MM.1S (cell line): ENCODE measurements at regions not wholly inside any gene's neighbourhood (a gene's known extent, or its start where the extent isn't known, plus 50 kb on each side); places are given as distances from the start of the nearest gene placed in this dataset.

ENCODE experiments used
- DNase-seq: peaks from one replicate; pipeline ENCODE4 v3.0.0-alpha.2; 2015
- H2AFZ ChIP-seq: fragments of 300-600 bp; sonication (generic); 2 replicates; pipeline ENCODE4 v1.6.0; 2016; ENCODE audit warnings: antibody characterized with exemption, low read length
- H3F3A ChIP-seq: fragments of 300-600 bp; sonication (generic); 2 replicates; pipeline ENCODE4 v1.6.1; 2016; ENCODE audit warnings: mild to moderate bottlenecking, antibody characterized with exemption, low read length, moderate library complexity, mixed read lengths; ENCODE audit not compliant: insufficient read depth
- H3K27ac ChIP-seq: fragments of 300-600 bp; sonication (generic); 2 replicates; pipeline ENCODE4 v1.5.1; 2016; ENCODE audit warnings: mild to moderate bottlenecking, low read length
- H3K27me3 ChIP-seq: fragments of 300-600 bp; sonication (generic); replicated peaks from 2 replicates; pipeline ENCODE4 v1.6.0; 2016; ENCODE audit warnings: low read length; ENCODE audit not compliant: insufficient read depth
- H3K36me3 ChIP-seq: fragments of 300-600 bp; sonication (generic); replicated peaks from 2 replicates; pipeline ENCODE4 v1.6.1; 2016; ENCODE audit warnings: mild to moderate bottlenecking, low read length, mixed read lengths; ENCODE audit not compliant: insufficient read depth
- H3K4me1 ChIP-seq: fragments of 300-600 bp; sonication (generic); 2 replicates; pipeline ENCODE4 v1.6.1; 2016; ENCODE audit warnings: low read length, mixed read lengths
- H3K4me2 ChIP-seq: fragments of 300-600 bp; sonication (generic); 2 replicates; pipeline ENCODE4 v1.6.0; 2016; ENCODE audit warnings: low read depth, low read length
- H3K4me3 ChIP-seq: fragments of 300-600 bp; sonication (generic); 2 replicates; pipeline ENCODE4 v1.5.1; 2016; ENCODE audit warnings: low read length, mixed read lengths
- H3K79me2 ChIP-seq: fragments of 300-600 bp; sonication (generic); 2 replicates; pipeline ENCODE4 v1.6.1; 2016; ENCODE audit warnings: mixed run types, low read length, mixed read lengths
- H3K9ac ChIP-seq: fragments of 300-600 bp; sonication (generic); 2 replicates; pipeline ENCODE4 v1.6.1; 2016; ENCODE audit warnings: low read length, mixed read lengths
- H3K9me2 ChIP-seq: fragments of 300-600 bp; sonication (generic); replicated peaks from 2 replicates; pipeline ENCODE4 v1.6.1; 2016; ENCODE audit warnings: mild to moderate bottlenecking, low read length, mixed read lengths; ENCODE audit not compliant: insufficient read depth
- H3K9me3 ChIP-seq: fragments of 300-600 bp; sonication (generic); replicated peaks from 2 replicates; pipeline ENCODE4 v1.6.1; 2016; ENCODE audit warnings: mild to moderate bottlenecking, low read length, mixed read lengths; ENCODE audit not compliant: insufficient read depth
- H4K20me1 ChIP-seq: fragments of 300-600 bp; sonication (generic); 2 replicates; pipeline ENCODE4 v1.6.1; 2016; ENCODE audit warnings: mild to moderate bottlenecking, low read length, moderate library complexity, mixed read lengths; ENCODE audit not compliant: insufficient read depth
- EZH2 ChIP-seq: fragments of 300-600 bp; sonication (generic); optimal IDR thresholded peaks from 2 replicates; pipeline ENCODE3; 2017; ENCODE audit warnings: low read depth, mild to moderate bottlenecking, antibody characterized with exemption, low read length, mixed read lengths
- EZH2phosphoT487 ChIP-seq: fragments of 300-600 bp; sonication (generic); IDR thresholded peaks from 2 replicates; pipeline ENCODE4 v1.6.1; 2018; ENCODE audit warnings: antibody characterized with exemption, low read length
- TF ChIP-seq, protein P1 (sequence below): fragments of 300-600 bp; sonication (generic); IDR thresholded peaks from 2 replicates; pipeline ENCODE4 v1.5.1; 2016; ENCODE audit warnings: antibody characterized with exemption, low read length, mixed read lengths

DNA sequence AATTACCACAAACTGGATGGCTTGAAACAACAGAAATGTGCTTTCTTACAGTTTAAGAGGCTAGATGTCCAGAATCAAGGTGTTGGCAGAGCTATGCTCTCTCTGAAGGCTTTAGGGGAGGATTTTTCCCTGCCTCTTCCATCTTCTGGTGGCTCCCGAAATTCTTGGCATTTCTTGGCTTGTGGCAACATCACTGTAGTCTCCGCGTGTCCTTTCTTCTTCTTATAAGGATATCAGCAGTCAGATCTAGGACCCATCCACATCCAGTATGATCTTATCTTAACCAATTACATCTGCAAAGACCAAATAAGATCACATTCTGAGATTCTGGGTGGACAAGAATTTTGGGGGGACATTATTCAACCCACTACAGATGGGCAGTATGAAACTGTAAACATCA lies 119.2 kb upstream of the PMFBP1 start:
- TF ChIP-seq EZH2phosphoT487 (no peak), EZH2 (no peak)
- TF ChIP-seq, protein P1, sequence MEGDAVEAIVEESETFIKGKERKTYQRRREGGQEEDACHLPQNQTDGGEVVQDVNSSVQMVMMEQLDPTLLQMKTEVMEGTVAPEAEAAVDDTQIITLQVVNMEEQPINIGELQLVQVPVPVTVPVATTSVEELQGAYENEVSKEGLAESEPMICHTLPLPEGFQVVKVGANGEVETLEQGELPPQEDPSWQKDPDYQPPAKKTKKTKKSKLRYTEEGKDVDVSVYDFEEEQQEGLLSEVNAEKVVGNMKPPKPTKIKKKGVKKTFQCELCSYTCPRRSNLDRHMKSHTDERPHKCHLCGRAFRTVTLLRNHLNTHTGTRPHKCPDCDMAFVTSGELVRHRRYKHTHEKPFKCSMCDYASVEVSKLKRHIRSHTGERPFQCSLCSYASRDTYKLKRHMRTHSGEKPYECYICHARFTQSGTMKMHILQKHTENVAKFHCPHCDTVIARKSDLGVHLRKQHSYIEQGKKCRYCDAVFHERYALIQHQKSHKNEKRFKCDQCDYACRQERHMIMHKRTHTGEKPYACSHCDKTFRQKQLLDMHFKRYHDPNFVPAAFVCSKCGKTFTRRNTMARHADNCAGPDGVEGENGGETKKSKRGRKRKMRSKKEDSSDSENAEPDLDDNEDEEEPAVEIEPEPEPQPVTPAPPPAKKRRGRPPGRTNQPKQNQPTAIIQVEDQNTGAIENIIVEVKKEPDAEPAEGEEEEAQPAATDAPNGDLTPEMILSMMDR: no peak
- H3K4me2 ChIP-seq: no peak overlapping the region
- H3K9me3 ChIP-seq: no peaks in the 10 kb centered on the region
- no peaks in the 10 kb centered on the region for H3K36me3 ChIP-seq
- no peaks in the 10 kb centered on the region for H3K79me2 ChIP-seq
- H3K27me3 ChIP-seq: no peaks in the 10 kb centered on the region
- H3K27ac ChIP-seq: no peak overlapping the region
- H3K4me3 ChIP-seq: no peak overlapping the region
- H3K4me1 ChIP-seq: no peaks in the 10 kb centered on the region
- H2AFZ ChIP-seq: no peak overlapping the region
- no peak for DNase-seq
- H3K9ac ChIP-seq: no peak overlapping the region
- H3F3A ChIP-seq: no peaks in the 10 kb centered on the region
- H3K9me2 ChIP-seq: no peaks in the 10 kb centered on the region
- no peaks in the 10 kb centered on the region for H4K20me1 ChIP-seq

DNA sequence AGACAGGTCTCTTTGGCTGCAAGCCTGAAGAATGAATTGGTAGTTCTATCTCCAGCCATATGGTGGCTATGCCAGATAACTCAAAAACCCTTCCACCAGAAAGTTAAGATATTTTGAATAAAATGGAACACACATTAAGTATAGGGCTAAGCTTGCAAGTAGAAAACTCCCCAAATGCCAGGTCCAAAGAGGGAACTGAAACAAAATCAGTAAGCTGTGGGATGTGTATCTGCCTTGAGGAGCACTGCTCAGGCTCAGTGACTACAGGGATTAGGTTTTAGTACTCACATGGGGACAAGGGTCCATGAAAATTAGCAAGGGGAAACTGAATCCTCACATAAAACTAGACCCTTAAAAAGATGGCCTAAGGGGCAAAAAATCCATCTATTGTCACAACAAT lies 115.7 kb upstream of the PMFBP1 start:
- Histone ChIP-seq H3K9me3 (no peaks in the 10 kb centered on the region), H3K4me2 (no peak overlapping the region), H3F3A (no peaks in the 10 kb centered on the region), H3K36me3 (no peaks in the 10 kb centered on the region), H3K9me2 (no peaks in the 10 kb centered on the region), H2AFZ (no peak overlapping the region), H4K20me1 (no peaks in the 10 kb centered on the region), H3K27me3 (no peaks in the 10 kb centered on the region), H3K4me3 (no peak overlapping the region), H3K4me1 (no peaks in the 10 kb centered on the region), H3K9ac (no peak overlapping the region), H3K27ac (no peak overlapping the region), H3K79me2 (no peaks in the 10 kb centered on the region)
- TF ChIP-seq EZH2 (no peak), EZH2phosphoT487 (no peak)
- TF ChIP-seq, protein P1: no peak
- DNase-seq: no peak

DNA sequence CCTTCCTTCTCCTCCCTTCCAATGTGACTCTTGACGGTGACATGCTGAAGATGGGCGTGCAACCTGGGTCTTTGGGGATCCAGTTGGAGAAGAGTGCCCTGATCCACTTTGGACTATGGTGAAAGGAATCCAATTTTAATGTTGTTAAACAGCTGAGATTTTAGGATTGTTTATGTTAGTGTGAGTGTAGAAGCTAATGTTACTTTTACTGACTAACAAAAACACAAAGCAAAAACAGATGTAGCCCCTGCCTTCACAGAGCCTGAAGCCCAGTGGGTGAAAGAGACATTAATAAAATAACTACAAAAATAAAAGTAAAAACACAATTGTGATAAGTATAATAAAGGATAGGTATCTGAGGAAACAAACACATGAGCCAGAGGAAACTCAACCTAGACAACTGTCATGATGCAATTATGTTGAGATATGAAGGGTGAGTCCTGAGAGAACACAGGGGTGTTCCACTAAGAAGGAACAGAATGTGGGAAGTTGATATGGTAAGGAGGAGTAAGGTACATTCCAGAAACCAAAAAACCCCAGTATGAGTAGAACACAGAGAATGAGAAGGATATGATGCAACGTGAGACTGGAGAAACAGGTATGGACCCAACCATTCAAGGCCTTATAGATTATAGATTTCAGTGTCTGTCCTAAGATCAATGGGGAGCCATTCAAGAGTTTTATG lies 115.1 kb upstream of the PMFBP1 start:
- H2AFZ ChIP-seq: no peak overlapping the region
- no peaks in the 10 kb centered on the region for H3K9me2 ChIP-seq
- no peaks in the 10 kb centered on the region for H4K20me1 ChIP-seq
- H3K36me3 ChIP-seq: no peaks in the 10 kb centered on the region
- no peaks in the 10 kb centered on the region for H3F3A ChIP-seq
- no peak overlapping the region for H3K4me3 ChIP-seq
- H3K27ac ChIP-seq: no peak overlapping the region
- H3K9me3 ChIP-seq: no peaks in the 10 kb centered on the region
- no peak for TF ChIP-seq EZH2
- TF ChIP-seq, protein P1: no peak
- TF ChIP-seq EZH2phosphoT487: no peak
- H3K27me3 ChIP-seq: no peaks in the 10 kb centered on the region
- no peaks in the 10 kb centered on the region for H3K4me1 ChIP-seq
- no peak overlapping the region for H3K9ac ChIP-seq
- DNase-seq: no peak
- H3K4me2 ChIP-seq: no peak overlapping the region
- no peaks in the 10 kb centered on the region for H3K79me2 ChIP-seq
